ENCODE measurements at regions not wholly inside any gene's neighbourhood (a gene's known extent, or its start where the extent isn't known, plus 50 kb on each side); places are given as distances from the start of the nearest gene placed in this dataset.

GRCh38 chr1:238205045-238205662, 314.4 kb upstream of the ZP4 start:
- no peak for DNase-seq

- no peak for DNase-seq
Measured at GRCh38 chr1:238201992-238202391, 311.3 kb upstream of the ZP4 start.

- DNase-seq = no peak
Measured at GRCh38 chr1:238199325-238199724, 308.6 kb upstream of the ZP4 start.

GRCh38 chr1:238196516-238196915, 305.8 kb upstream of the ZP4 start:
- DNase-seq = no peak

GRCh38 chr1:238191170-238191569, 300.4 kb upstream of the ZP4 start:
- no peak for DNase-seq

- DNase-seq = no peak
Measured at GRCh38 chr1:238187575-238187949, 296.8 kb upstream of the ZP4 start.

- no peak for DNase-seq
Measured at GRCh38 chr1:238186887-238187574, 296.3 kb upstream of the ZP4 start.

GRCh38 chr1:238177960-238178645, 287.4 kb upstream of the ZP4 start:
- DNase-seq = peak; percentile 4

- DNase-seq = no peak
Measured at GRCh38 chr1:238177351-238177750, 286.6 kb upstream of the ZP4 start.

- DNase-seq = no peak
Measured at GRCh38 chr1:238176441-238176840, 285.7 kb upstream of the ZP4 start.

- DNase-seq = no peak
Measured at GRCh38 chr1:238171985-238172384, 281.3 kb upstream of the ZP4 start.

GRCh38 chr1:238161955-238162354, 271.2 kb upstream of the ZP4 start:
- DNase-seq = no peak

- no peak for DNase-seq
Measured at GRCh38 chr1:238153939-238154338, 263.2 kb upstream of the ZP4 start.

- DNase-seq = no peak
Measured at GRCh38 chr1:238153253-238153652, 262.5 kb upstream of the ZP4 start.

- no peak for DNase-seq
Measured at GRCh38 chr1:238152119-238152518, 261.4 kb upstream of the ZP4 start.

GRCh38 chr1:238143038-238143437, 252.3 kb upstream of the ZP4 start:
- no peak for DNase-seq

- DNase-seq = no peak
Measured at GRCh38 chr1:238141353-238141752, 250.6 kb upstream of the ZP4 start.

GRCh38 chr1:238139713-238140112, 249.0 kb upstream of the ZP4 start:
- DNase-seq = no peak

GRCh38 chr1:238138059-238138626, 247.4 kb upstream of the ZP4 start:
- no peak for DNase-seq

GRCh38 chr1:238135708-238136664, 245.3 kb upstream of the ZP4 start:
- no peak for DNase-seq

- no peak for DNase-seq
Measured at GRCh38 chr1:238129677-238130076, 239.0 kb upstream of the ZP4 start.

- no peak for DNase-seq
Measured at GRCh38 chr1:238123201-238123600, 232.5 kb upstream of the ZP4 start.

Data from muscle of arm (tissue), 1 donor.